ENCODE measurements at regions not wholly inside any gene's neighbourhood (a gene's known extent, or its start where the extent isn't known, plus 50 kb on each side); places are given as distances from the start of the nearest gene placed in this dataset.
"Not testable (repeated sequence)": the region's sequence is repeated elsewhere in the genome, so short reads cannot be mapped to it uniquely, and the experiment has no call there.

- DNase-seq (ENCODE audit: low read depth): no peak
- H3K4me3 ChIP-seq (ENCODE audit: low read depth, low read length): no peak overlapping the region
These were observed 862.7 kb downstream of the NCAM2 start for GRCh38 chr21:21860888-21861287.

GRCh38 chr21:21864321-21864840 is 866.2 kb downstream of the NCAM2 start:
- no peak for TF ChIP-seq CTCF (IDR thresholded peaks at IDR 0.05; ENCODE audit: insufficient read depth, low read length)
- DNase-seq (ENCODE audit: low read depth): no peak
- no peak overlapping the region for H3K4me3 ChIP-seq (ENCODE audit: low read depth, low read length)

More at GRCh38 chr21:21860888-21861287, 862.7 kb downstream of the NCAM2 start:
- TF ChIP-seq CTCF (IDR thresholded peaks at IDR 0.05; ENCODE audit: insufficient read depth, low read length): no peak

DNA sequence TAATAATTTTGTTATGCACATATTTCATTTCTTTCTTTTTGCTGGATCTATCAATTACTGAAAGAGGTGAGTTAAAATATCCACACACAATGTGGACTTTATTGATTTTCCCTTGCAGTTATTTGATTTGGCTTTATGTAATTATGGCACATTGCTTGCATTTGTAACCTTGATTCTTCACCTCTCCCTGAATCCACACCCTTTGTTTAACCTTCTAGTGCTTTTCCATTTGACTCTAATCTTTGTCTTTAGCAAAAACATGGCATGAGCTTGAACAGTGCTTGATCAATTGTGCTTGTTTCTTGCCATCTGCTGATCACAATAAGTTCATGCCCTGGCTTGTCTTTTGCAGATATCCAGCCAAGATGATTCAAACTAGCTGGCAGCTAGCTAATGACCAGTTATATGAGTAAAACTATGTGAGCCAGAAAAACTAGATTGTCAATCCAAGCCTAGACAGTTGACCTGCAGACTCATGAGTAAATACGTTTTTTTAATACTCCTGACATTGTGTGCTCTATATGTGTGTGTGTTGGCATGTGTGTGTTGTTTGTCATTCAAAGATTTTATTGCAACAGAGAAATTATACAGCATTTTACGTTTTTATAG is 899.2 kb downstream of the NCAM2 start:
- no peak overlapping the region for H3K4me3 ChIP-seq (ENCODE audit: low read depth, low read length)
- DNase-seq (ENCODE audit: low read depth): no peak
- TF ChIP-seq CTCF (IDR thresholded peaks at IDR 0.05; ENCODE audit: insufficient read depth, low read length): no peak

GRCh38 chr21:21898801-21899200 is 900.6 kb downstream of the NCAM2 start:
- H3K4me3 ChIP-seq (ENCODE audit: low read depth, low read length): no peak overlapping the region
- no peak for DNase-seq (ENCODE audit: low read depth)
- TF ChIP-seq CTCF (IDR thresholded peaks at IDR 0.05; ENCODE audit: insufficient read depth, low read length): no peak

DNA sequence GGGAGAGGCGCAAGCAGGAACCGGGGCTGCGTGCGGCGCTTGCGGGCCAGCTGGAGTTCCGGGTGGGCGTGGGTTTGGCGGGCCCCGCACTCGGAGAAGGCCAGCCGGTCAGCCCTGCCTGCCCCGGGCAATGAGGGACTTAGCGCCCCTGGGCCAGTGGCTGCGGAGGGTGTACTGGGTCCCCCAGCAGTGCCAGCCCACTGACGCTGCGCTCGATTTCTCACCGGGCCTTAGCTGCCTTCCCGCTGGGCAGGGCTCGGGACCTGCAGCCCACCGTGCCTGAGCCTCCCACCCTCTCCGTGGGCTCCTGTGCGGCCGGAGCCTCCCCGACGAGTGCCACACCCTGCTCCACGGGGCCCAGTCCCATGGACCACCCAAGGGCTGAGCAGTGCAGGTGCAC is 904.2 kb downstream of the NCAM2 start:
- not testable (repeated sequence) for H3K4me3 ChIP-seq (ENCODE audit: low read depth, low read length); DNase-seq (ENCODE audit: low read depth)

- TF ChIP-seq CTCF (IDR thresholded peaks at IDR 0.05; ENCODE audit: insufficient read depth, low read length): no peak
- no peak for DNase-seq (ENCODE audit: low read depth)
These were observed 909.1 kb downstream of the NCAM2 start for GRCh38 chr21:21907271-21907670.

DNA sequence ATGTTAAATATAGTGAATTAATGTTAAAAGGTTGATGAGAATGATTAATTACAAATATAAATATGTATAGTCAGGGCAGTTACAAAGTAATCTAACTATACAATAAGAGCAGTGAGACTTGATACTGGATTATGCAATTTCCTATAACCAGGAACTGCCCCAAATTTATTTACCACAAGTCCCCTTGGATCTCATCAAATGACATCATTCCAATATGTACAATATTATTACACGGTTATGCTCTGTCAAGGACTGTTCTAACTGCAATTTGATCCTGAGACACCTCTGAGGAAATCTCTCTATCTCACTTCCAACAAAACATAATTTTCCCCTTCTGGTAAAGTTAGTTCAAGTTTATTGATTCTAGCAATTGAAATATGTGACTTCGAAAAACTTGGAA is 917.6 kb downstream of the NCAM2 start:
- TF ChIP-seq CTCF (IDR thresholded peaks at IDR 0.05; ENCODE audit: insufficient read depth, low read length): no peak
- no peak overlapping the region for H3K4me3 ChIP-seq (ENCODE audit: low read depth, low read length)
- no peak for DNase-seq (ENCODE audit: low read depth)

More at GRCh38 chr21:21907271-21907670, 909.1 kb downstream of the NCAM2 start:
- H3K4me3 ChIP-seq (ENCODE audit: low read depth, low read length): no peak overlapping the region

All from fibroblast of the aortic adventitia (primary cell).